GM12874 (cell line): ENCODE measurements at regions not wholly inside any gene's neighbourhood (a gene's known extent, or its start where the extent isn't known, plus 50 kb on each side); places are given as distances from the start of the nearest gene placed in this dataset.

Source experiments
- TF ChIP-seq, protein P1 (sequence below): IDR thresholded peaks from 2 replicates; pipeline ENCODE4 v1.5.1; 2011; ENCODE audit warnings: low read depth, mild to moderate bottlenecking, control low read depth, low read length, moderate library complexity; ENCODE audit not compliant: insufficient read depth

DNA sequence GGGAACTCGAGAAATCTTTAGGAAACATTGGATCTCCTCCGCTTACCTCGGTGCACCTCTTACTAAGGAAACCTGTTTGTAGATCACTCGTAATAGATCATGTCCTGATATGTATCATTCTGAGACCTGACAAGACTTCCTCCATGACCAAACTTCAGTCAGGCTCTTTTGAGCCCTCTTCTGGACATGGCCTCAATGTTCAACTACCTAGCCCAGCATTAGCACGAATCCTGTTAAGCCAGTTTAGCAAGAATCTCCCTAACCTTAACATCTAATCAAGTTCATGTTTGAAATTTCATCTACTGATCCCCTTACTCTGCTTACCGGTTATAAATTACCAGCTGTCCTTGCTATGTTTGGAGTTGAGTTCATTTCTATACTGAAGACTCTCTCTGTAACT, 713.9 kb upstream of the USP15 start:
- TF ChIP-seq, protein P1, sequence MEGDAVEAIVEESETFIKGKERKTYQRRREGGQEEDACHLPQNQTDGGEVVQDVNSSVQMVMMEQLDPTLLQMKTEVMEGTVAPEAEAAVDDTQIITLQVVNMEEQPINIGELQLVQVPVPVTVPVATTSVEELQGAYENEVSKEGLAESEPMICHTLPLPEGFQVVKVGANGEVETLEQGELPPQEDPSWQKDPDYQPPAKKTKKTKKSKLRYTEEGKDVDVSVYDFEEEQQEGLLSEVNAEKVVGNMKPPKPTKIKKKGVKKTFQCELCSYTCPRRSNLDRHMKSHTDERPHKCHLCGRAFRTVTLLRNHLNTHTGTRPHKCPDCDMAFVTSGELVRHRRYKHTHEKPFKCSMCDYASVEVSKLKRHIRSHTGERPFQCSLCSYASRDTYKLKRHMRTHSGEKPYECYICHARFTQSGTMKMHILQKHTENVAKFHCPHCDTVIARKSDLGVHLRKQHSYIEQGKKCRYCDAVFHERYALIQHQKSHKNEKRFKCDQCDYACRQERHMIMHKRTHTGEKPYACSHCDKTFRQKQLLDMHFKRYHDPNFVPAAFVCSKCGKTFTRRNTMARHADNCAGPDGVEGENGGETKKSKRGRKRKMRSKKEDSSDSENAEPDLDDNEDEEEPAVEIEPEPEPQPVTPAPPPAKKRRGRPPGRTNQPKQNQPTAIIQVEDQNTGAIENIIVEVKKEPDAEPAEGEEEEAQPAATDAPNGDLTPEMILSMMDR: no peak

- TF ChIP-seq, protein P1: no peak
Measured at GRCh38 chr12:61553091-61553490, 707.1 kb upstream of the USP15 start.

DNA sequence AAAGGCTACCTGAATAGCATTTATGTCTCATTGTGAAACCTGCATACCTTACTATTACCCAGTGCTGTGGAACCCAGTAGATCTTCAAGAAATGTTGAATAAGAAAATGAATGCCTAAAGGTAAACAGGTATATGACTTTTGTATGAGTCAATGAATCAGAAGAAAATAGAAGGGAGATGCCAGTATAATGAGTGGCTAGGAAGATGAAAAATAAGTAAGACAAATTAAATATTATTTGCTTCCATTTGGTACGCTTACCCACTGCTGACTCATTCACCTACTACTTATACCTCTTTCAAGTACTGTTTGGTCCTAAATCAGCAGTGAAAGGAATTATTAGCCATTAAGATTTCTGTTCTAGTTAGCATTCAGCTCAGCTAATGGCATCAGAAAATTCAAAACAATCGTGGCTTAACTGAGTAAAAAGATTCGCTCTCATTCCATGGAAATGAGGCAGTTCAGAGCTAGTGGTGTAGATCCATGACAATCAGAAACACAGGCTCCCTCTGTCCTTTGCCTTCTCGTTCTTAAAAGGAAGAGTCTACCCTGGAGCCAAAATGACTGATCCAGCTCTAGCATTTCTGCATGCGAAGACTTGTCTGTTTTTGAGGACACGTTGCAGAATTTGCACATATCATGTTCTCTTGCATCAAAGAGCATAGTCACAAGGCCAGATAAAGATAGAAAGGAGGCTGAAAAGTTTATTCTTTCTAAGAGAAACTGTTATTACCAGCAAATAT, 705.8 kb upstream of the USP15 start:
- TF ChIP-seq, protein P1: no peak

DNA sequence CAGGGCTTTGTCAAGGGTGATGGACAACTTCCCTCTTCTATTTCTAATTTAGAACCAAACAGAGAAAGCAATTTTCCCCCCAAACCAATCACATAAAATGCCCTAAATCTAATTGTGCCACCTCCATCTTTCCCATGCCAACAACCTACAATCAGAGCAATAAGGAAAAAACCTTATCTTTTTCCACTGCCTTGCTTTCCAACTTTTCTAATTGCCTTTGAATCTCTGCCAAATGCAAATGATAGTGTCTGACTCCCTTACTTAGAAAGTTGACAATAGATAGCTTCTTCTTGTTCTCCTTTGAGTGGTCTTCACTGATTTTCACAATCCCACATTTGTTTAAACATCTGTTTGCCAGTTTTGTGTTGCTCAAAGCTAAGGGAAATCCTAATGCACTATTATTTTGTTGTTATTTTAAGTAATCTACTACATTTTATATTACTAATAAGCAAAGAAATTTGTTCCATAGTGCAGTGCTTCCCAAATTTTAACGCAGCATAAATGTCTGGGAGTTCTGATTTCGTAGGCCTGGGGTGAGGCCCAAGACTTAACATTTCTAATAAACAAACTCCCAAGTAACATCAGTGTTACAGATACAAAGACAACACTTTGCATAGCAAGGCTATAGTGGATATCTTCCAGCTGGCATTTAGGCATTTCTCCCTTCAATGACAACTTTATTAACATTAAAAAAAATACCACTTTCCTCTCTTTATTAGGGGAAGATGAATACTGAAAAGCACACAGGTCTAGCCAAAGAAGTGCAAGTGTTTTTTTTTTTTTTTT, 696.3 kb upstream of the USP15 start:
- TF ChIP-seq, protein P1: no peak

DNA sequence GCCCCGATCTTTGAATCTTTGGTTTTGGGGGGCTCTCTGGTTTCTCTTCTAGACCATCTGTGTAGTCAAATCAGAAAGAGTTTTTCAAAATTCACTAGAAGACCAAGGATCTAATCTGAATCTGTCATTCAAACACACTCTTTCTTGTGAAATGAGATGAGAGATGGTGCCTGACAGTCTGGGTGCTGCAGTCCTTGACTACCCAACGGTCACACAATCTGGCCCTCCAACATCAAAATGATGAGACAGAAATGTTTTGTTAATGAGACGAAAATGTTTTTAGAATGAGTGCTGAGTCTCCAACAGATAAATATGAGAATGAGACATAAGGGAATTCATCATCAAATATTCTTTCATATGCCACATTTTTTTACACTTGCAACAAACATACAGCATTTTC, 695.7 kb upstream of the USP15 start:
- TF ChIP-seq, protein P1: no peak

GRCh38 chr12:61566183-61566582, 694.0 kb upstream of the USP15 start:
- TF ChIP-seq, protein P1: no peak

DNA sequence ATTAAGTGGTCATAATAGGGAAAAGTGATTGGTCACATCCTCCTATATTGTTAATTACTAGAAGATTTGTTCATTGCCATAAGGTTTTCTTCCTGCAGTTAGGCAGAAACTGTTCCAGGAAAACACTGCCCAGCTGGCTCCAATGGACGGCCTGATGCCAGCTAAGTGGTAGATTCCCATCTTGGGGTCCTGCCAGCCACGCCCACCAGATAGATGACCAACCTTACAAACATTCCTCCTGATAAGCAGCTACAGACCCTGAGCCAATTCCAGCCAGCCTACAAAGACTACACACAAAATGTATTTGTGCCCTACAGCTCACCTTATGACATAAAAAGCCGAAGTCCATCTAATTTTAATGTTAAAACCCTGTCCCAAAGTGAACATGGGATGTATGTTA, 685.9 kb upstream of the USP15 start:
- TF ChIP-seq, protein P1: no peak
